ENCODE measurements at regions not wholly inside any gene's neighbourhood (a gene's known extent, or its start where the extent isn't known, plus 50 kb on each side); places are given as distances from the start of the nearest gene placed in this dataset.

DNA sequence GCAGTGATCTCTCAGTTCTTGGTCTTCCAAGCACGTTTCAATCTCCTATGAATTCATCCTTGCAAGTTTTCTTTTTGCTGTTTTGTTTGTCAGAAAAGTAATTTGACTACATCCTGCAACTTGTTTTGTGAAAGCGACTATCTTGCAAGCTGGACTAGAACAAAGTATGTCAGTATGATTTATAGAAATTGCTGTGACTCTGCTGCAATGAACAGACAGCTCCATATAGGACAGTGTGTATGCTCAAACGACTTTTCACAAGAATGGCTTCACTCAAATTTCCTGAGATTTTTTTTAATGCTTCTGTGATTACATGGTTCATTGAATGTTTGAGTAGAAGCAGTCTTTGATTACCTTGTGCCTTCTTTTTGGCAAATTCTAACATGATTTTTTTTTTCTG is 123.5 kb upstream of the TRHDE start (continued):
- TF ChIP-seq ZGPAT (CRISPR knock-in tag; IDR thresholded peaks at IDR 0.05) = no peak
- TF ChIP-seq DR1 (CRISPR knock-in tag; IDR thresholded peaks at IDR 0.05) = no peak
- TF ChIP-seq, protein P1, sequence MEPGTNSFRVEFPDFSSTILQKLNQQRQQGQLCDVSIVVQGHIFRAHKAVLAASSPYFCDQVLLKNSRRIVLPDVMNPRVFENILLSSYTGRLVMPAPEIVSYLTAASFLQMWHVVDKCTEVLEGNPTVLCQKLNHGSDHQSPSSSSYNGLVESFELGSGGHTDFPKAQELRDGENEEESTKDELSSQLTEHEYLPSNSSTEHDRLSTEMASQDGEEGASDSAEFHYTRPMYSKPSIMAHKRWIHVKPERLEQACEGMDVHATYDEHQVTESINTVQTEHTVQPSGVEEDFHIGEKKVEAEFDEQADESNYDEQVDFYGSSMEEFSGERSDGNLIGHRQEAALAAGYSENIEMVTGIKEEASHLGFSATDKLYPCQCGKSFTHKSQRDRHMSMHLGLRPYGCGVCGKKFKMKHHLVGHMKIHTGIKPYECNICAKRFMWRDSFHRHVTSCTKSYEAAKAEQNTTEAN (CRISPR knock-in tag; conservative IDR thresholded peaks at IDR 0.05) = no peak
- TF ChIP-seq ZNF569 (CRISPR knock-in tag; IDR thresholded peaks at IDR 0.05; ENCODE audit: borderline replicate concordance) = no peak

DNA sequence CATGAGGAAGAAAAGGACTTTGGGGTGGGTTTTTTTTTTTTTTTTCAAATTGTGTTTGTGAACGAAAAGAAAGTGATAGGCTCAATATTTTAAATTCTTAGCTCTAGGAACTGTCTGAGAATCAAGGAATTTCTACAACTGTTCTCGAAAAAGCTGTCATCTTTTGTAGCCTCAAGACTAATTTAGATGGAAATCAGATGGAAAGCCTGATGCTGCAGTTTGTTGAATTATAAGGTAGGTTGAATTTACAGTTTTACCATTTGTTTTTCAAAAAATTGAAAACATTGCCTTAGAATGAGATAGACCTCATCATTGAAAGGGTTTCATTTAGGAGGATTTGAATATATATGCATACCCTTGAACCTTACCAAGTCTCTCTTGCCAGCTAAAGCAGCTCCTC is 109.3 kb upstream of the TRHDE start:
- no peak for ATAC-seq
- H3K27me3 ChIP-seq (ENCODE audit: control insufficient read depth in 1 of 2, insufficient read depth in 2 of 2, low read length in 2 of 2) = peaks cover 2 to 4% of the 10 kb centered on the region in 2 experiments; a peak in 1 of 5 replicates
- FAIRE-seq = no peak
- intact Hi-C loops (cut with micrococcal nuclease; ENCODE audit: unreplicated experiment) (no loop called here), in situ Hi-C loops (cut with HindIII; ENCODE audit: extremely low pct_ligation_motif_present, low pct_unique_long_range_greater_than_20kb) (no loop called here)
- H3K36me3 ChIP-seq (replicated peaks in 1 of 2; ENCODE audit: control insufficient read depth in 1 of 2, insufficient read depth in 2 of 2, low read length in 2 of 2) = no peaks in the 10 kb centered on the region
- no peaks in the 10 kb centered on the region for H4K20me1 ChIP-seq (ENCODE audit: insufficient read depth, low read length)
- TF ChIP-seq KDM2A (CRISPR knock-in tag; IDR thresholded peaks at IDR 0.05; ENCODE audit: borderline replicate concordance, low read depth) (no peak), SRSF1 (optimal IDR thresholded peaks at IDR 0.05; ENCODE audit: low read depth, low read length) (no peak), ZNF136 (CRISPR knock-in tag; IDR thresholded peaks at IDR 0.05; ENCODE audit: low read depth) (no peak), ZNF768 (CRISPR knock-in tag; IDR thresholded peaks at IDR 0.05) (no peak), LBX2 (CRISPR knock-in tag; IDR thresholded peaks at IDR 0.05; ENCODE audit: borderline replicate concordance) (no peak), ZNF24 (IDR thresholded peaks at IDR 0.05) (no peak), POGZ (CRISPR knock-in tag; IDR thresholded peaks at IDR 0.05) (no peak), ZBTB2 (CRISPR knock-in tag; IDR thresholded peaks at IDR 0.05; ENCODE audit: low read depth) (no peak), MEIS1 (CRISPR knock-in tag; IDR thresholded peaks at IDR 0.05; ENCODE audit: borderline replicate concordance) (no peak), HNF4A (CRISPR knock-in tag; IDR thresholded peaks at IDR 0.05) (no peak), ZNF724P (CRISPR knock-in tag; IDR thresholded peaks at IDR 0.05; ENCODE audit: borderline replicate concordance) (no peak), CERS6 (CRISPR knock-in tag; IDR thresholded peaks at IDR 0.05) (no peak)
- TF ChIP-seq, protein P2, sequence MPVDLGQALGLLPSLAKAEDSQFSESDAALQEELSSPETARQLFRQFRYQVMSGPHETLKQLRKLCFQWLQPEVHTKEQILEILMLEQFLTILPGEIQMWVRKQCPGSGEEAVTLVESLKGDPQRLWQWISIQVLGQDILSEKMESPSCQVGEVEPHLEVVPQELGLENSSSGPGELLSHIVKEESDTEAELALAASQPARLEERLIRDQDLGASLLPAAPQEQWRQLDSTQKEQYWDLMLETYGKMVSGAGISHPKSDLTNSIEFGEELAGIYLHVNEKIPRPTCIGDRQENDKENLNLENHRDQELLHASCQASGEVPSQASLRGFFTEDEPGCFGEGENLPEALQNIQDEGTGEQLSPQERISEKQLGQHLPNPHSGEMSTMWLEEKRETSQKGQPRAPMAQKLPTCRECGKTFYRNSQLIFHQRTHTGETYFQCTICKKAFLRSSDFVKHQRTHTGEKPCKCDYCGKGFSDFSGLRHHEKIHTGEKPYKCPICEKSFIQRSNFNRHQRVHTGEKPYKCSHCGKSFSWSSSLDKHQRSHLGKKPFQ (CRISPR knock-in tag; IDR thresholded peaks at IDR 0.05; ENCODE audit: insufficient replicate concordance) = no peak
- H3K4me3 ChIP-seq (replicated peaks in 1 of 3; ENCODE audit: insufficient read depth in 1 of 3, low read depth in 2 of 3, low read length in 3 of 3) = no peak overlapping the region
- H3K9ac ChIP-seq (ENCODE audit: insufficient read depth, low read depth, low read length) = no peak overlapping the region
- no peak for DNase-seq (ENCODE audit: low spot score)
- no peak overlapping the region for H3K4me2 ChIP-seq (ENCODE audit: low read depth, low read length)
- ChIA-PET POLR2A (no interaction called here), CTCF (ENCODE audit: low intra/inter-chr PET ratio, low total read pairs) (no interaction called here)
- H3K9me3 ChIP-seq (ENCODE audit: low read length) = no peaks in the 10 kb centered on the region
- 0% methylated on average over 2 of the region's 2 CpGs for WGBS (ENCODE audit: low lambda C conversion rate)
- BruUV-seq (replicated peaks) = no TSS peak
- H3K79me2 ChIP-seq (ENCODE audit: insufficient read depth, low read length) = no peaks in the 10 kb centered on the region
- no peak overlapping the region for H3K27ac ChIP-seq (ENCODE audit: extremely low read length, insufficient read depth, low read length)
- H3K4me1 ChIP-seq (ENCODE audit: insufficient read depth, low read length) = no peaks in the 10 kb centered on the region
- no peak overlapping the region for H2AFZ ChIP-seq (ENCODE audit: low read length)

All from HepG2 (cell line).